ENCODE measurements at regions not wholly inside any gene's neighbourhood (a gene's known extent, or its start where the extent isn't known, plus 50 kb on each side); places are given as distances from the start of the nearest gene placed in this dataset.

DNA sequence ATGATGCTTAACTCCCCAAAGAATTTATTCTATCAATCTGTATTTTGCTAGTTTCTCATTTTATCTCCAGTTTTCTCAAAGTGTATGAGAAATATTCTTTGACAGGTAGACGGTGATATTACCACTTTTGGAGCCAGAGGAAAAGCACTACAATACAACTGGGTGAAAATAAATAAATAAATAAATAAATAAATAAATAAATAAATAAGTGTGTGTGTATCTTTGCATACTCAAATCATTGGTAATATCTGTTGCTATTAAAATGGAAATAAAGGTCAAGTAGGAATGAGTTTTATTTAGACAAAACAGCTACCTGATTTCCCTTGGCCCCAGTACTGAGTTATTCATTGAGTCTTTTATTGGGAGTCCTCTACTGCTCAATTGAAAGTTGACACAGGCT is 114.3 kb downstream of the RBMX2 start:
- TF ChIP-seq POLR2AphosphoS5 (IDR thresholded peaks at IDR 0.05) (no peak), EP300 (IDR thresholded peaks at IDR 0.05) (no peak)
- TF ChIP-seq, protein P1, sequence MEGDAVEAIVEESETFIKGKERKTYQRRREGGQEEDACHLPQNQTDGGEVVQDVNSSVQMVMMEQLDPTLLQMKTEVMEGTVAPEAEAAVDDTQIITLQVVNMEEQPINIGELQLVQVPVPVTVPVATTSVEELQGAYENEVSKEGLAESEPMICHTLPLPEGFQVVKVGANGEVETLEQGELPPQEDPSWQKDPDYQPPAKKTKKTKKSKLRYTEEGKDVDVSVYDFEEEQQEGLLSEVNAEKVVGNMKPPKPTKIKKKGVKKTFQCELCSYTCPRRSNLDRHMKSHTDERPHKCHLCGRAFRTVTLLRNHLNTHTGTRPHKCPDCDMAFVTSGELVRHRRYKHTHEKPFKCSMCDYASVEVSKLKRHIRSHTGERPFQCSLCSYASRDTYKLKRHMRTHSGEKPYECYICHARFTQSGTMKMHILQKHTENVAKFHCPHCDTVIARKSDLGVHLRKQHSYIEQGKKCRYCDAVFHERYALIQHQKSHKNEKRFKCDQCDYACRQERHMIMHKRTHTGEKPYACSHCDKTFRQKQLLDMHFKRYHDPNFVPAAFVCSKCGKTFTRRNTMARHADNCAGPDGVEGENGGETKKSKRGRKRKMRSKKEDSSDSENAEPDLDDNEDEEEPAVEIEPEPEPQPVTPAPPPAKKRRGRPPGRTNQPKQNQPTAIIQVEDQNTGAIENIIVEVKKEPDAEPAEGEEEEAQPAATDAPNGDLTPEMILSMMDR (IDR thresholded peaks at IDR 0.05) = no peak
